GM18499 (cell line): ENCODE measurements at regions not wholly inside any gene's neighbourhood (a gene's known extent, or its start where the extent isn't known, plus 50 kb on each side); places are given as distances from the start of the nearest gene placed in this dataset.
"Not testable (repeated sequence)": the region's sequence is repeated elsewhere in the genome, so short reads cannot be mapped to it uniquely, and the experiment has no call there.

Experiments used
- ATAC-seq: cut with Tn5 transposase; IDR thresholded peaks from one replicate; pipeline ENCODE4 v1.9.1; 2021; ENCODE audit warnings: moderate number of reproducible peaks; ENCODE audit not compliant: insufficient read depth, unreplicated experiment

DNA sequence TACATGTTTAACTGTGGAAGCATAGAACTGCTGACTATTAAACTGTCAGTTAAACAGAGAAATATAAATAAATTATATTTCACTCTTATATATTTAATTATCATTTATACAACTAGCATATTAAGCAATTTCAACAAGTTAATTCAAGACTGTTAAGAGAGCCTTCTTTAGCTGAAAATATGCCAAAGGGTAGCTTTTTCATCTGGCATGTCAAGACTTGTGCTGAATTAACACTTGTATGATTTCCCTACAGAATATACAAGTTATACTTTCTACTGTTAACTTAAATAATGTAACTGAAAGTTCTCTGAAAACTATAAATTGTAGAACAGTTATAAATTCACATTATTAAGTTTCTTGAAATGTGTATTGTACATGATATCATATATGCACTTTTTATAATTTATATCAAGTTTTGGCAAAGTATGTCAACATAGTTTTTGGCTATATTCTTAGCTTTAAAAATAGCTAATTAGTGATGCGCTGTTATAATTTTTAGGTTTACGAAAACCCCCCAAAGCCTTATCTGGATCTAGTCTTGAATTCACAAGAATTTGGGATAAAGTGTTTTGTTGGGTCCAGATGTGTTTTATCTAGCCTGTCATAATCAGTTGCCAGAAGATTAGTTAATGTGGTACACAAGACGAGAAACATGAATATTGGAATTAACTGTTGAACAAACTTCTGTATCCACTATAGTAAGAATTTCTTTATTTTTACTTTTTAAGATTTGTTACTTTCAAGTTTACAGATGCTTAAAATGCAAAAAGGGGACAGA, 231.1 kb upstream of the FOXP2 start:
- no peak for ATAC-seq

DNA sequence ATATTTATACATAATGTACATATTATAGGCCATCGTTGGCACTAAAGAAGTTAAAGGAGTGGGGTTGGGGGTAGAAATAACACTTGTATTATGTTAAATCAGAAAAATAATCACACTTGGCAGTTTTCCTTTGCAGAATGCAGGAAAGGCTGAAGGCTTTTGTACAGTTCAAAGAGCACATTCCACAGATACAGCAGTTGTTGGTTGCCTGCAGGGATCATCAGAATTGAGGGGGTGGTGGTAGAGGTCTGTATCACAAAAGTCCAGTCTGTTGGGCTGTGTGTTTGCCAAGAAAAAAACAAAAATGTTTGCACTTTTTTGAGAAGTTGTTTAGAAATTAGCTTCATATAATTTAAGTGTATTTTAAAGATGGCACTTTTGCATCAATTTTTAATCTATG, 231.8 kb upstream of the FOXP2 start:
- ATAC-seq: no peak

- ATAC-seq: no peak
Measured at GRCh38 chr7:114181280-114181679, 233.3 kb upstream of the FOXP2 start.

- ATAC-seq: no peak
Measured at GRCh38 chr7:114180556-114181266, 233.9 kb upstream of the FOXP2 start.

GRCh38 chr7:114175125-114175524, 239.5 kb upstream of the FOXP2 start:
- ATAC-seq: no peak

GRCh38 chr7:114173170-114173890, 241.3 kb upstream of the FOXP2 start:
- ATAC-seq: no peak

GRCh38 chr7:114169389-114169788, 245.2 kb upstream of the FOXP2 start:
- ATAC-seq: not testable (repeated sequence)

- no peak for ATAC-seq
Measured at GRCh38 chr7:114160925-114161324, 242.1 kb upstream of the PPP1R3A start.

DNA sequence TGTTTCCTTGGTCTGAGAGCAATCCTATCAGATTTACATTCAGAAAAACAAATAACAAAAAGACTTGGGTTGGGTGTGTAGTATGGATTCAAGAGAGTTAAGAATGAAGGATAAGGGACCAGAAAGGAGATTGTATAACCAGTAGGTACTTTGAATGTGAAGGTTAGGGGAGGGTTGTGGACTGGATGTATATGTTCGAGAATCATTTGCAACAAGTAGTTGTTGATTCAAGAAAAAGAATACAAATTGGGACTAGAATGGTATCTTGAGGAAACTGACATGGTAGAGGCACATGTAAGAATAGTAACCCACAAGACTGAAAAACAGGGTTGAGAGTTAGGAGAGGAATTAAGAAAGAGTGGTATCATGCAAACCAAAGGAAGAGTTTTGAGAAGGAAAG, 240.0 kb upstream of the PPP1R3A start:
- ATAC-seq: no peak

GRCh38 chr7:114158275-114158674, 239.5 kb upstream of the PPP1R3A start:
- no peak for ATAC-seq

GRCh38 chr7:114156178-114156577, 237.4 kb upstream of the PPP1R3A start:
- ATAC-seq: no peak

GRCh38 chr7:114155116-114156110, 236.6 kb upstream of the PPP1R3A start:
- no peak for ATAC-seq

- no peak for ATAC-seq
Measured at GRCh38 chr7:114153700-114154099, 234.9 kb upstream of the PPP1R3A start.

DNA sequence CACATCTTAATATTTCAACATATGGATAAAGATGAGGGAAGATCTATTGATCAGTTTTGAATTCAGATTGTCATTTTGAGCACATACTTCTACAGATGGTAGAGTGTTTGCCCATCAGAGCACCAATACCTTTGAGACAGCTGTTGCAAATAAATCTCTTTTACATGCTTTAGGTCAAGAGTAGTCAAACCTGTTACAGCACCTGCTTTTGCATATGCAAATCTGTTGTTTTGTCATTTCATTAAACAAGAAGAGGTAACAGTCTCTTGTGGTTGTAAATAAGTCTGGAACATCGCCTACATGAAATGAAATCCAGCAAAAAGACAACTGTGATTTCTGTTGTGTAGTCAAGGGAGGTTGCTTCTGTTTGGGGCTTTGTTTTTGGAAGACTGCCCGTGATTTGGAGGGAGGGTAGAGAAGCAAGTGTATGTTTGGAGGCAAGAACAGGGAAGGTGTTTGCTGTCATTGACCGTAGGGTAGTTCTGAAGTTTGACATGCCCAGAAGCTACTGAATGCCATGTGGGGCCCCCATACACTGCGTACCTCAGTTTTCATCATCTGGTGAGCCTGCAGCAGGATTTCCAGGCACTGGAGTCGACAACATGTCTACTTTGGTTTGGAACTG, 233.6 kb upstream of the PPP1R3A start:
- no peak for ATAC-seq

DNA sequence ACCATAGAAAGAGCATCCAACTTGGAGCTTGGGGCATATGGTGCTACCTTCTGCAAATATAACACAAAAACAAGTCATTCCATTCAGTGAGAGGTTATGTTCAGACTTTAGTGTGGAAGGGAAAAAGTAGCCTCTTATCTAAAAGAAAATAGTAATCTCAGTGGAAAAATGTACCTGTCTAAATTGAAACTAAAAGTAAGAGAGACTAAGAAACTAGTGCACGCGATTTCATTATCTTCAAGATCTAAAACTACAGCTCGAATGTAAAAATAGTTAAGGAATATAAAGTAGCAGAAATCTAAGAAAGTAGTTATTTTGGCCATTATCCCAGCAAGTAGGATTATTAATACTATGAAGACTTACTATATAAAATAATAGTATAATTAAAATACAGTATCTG, 233.0 kb upstream of the PPP1R3A start:
- no peak for ATAC-seq

DNA sequence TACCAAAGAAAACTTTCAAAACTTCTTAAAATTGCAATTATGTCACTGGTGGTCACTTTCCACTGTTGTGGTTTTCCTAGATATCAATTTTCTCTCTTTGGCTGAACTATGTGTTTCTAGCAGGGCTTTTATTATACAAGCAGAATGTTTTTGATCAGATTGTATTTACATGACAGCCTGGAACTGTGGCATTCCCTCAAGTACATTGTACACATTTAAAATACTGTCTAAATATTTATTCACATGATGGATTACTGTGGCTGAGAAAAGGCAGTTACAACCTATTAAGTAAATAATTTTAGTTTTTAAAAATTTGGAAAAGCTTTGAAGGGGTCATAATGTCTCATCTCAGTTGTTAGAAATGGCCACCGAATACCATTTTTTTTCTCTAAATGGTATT, 231.9 kb upstream of the PPP1R3A start:
- no peak for ATAC-seq

GRCh38 chr7:114148779-114149178, 230.0 kb upstream of the PPP1R3A start:
- no peak for ATAC-seq

GRCh38 chr7:114141415-114141814, 222.6 kb upstream of the PPP1R3A start:
- ATAC-seq: no peak

DNA sequence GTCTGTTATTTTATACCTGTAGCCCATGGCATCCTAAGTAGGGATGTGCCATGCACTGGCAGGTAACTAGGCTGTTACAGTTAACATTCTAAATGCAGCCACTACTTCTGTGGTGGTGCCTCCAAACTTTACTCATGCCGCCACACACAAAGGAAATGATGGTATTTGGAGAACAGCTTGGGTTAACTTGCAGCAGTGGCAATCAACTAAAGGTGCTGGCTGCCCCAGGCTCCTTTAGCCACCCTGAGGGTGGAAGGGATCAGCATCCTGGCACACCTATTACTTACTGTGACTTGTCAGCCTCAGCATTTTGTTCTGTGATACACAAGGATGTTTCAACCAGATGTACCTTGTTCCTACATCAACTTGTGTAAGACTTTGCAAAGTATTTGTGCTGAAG, 221.8 kb upstream of the PPP1R3A start:
- ATAC-seq: no peak

GRCh38 chr7:114139690-114140089, 220.9 kb upstream of the PPP1R3A start:
- not testable (repeated sequence) for ATAC-seq
